ENCODE measurements at regions not wholly inside any gene's neighbourhood (a gene's known extent, or its start where the extent isn't known, plus 50 kb on each side); places are given as distances from the start of the nearest gene placed in this dataset.
"Not testable (repeated sequence)": the region's sequence is repeated elsewhere in the genome, so short reads cannot be mapped to it uniquely, and the experiment has no call there.

DNA sequence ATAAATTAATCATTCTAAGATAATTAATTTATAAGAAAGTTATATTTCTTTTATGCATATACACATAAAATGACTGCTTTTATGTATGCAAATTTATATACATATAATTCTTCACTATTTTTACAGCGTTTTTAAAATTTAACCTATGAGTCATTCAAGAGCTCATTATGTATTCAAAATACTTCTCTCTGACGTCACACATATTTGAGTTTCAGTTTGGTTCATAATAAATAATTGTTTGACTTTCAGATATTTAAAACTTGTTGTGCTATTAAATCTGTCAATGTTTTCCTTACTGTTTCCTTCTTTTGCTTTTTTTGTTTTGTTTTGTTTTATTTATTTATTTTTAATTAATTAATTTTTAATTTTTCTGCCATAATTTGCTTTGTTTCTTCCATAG lies 467.5 kb upstream of the ADGRB3 start:
- TF ChIP-seq, protein P1, sequence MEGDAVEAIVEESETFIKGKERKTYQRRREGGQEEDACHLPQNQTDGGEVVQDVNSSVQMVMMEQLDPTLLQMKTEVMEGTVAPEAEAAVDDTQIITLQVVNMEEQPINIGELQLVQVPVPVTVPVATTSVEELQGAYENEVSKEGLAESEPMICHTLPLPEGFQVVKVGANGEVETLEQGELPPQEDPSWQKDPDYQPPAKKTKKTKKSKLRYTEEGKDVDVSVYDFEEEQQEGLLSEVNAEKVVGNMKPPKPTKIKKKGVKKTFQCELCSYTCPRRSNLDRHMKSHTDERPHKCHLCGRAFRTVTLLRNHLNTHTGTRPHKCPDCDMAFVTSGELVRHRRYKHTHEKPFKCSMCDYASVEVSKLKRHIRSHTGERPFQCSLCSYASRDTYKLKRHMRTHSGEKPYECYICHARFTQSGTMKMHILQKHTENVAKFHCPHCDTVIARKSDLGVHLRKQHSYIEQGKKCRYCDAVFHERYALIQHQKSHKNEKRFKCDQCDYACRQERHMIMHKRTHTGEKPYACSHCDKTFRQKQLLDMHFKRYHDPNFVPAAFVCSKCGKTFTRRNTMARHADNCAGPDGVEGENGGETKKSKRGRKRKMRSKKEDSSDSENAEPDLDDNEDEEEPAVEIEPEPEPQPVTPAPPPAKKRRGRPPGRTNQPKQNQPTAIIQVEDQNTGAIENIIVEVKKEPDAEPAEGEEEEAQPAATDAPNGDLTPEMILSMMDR (IDR thresholded peaks at IDR 0.05; ENCODE audit: insufficient read depth, low read length, poor library complexity, severe bottlenecking): no peak
- Histone ChIP-seq H3K4me3 (replicated peaks; ENCODE audit: low read depth, low read length) (no peak overlapping the region), H3K27me3 (replicated peaks; ENCODE audit: control insufficient read depth, insufficient read depth, low read length) (no peaks in the 10 kb centered on the region), H3K36me3 (ENCODE audit: control insufficient read depth, insufficient read depth, low read length) (no peaks in the 10 kb centered on the region)
- DNase-seq (ENCODE audit: extremely low read depth, insufficient read length): no peak

DNA sequence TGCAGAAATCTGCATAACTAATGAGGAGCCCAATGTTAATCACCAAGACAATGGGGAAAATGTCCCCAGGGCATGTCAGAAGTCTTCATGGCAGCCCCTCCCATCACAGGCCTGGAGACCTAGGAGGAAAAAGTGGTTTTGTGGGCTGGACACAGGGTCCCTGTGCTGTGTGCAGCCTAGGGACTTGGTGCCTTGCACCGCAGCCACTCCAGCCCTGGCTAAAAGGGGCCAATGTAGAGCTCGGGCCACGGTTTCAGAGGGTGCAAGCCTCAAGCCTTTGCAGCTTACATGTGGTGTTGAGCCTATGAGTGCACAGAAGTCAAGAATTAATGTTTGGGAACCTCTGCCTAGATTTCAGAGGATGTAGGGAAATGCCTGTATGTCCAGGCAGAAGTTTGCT lies 474.3 kb upstream of the ADGRB3 start:
- not testable (repeated sequence) for H3K27me3 ChIP-seq (replicated peaks; ENCODE audit: control insufficient read depth, insufficient read depth, low read length); DNase-seq (ENCODE audit: extremely low read depth, insufficient read length); H3K36me3 ChIP-seq (ENCODE audit: control insufficient read depth, insufficient read depth, low read length); H3K4me3 ChIP-seq (replicated peaks; ENCODE audit: low read depth, low read length)

DNA sequence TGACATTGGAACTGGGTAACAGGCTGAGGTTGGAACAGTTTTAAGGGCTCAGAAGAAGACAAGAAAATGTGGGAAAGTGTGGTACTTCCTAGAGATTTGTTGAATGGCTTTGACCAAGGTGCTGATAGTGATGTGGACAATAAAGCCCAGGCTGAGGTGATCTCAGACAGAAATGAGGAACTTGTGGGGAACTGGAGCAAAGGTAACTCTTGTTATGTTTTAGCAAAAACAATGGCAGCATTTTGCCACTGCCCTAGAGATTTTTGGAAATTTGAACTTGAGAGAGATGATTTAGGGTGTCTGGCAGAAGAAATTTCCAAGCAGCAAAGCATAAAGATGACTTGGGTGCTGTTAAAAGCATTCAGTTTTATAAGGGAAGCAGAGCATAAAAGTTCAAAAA lies 474.7 kb upstream of the ADGRB3 start:
- Histone ChIP-seq H3K36me3 (ENCODE audit: control insufficient read depth, insufficient read depth, low read length) (no peaks in the 10 kb centered on the region), H3K4me3 (replicated peaks; ENCODE audit: low read depth, low read length) (no peak overlapping the region), H3K27me3 (replicated peaks; ENCODE audit: control insufficient read depth, insufficient read depth, low read length) (no peaks in the 10 kb centered on the region)
- DNase-seq (ENCODE audit: extremely low read depth, insufficient read length): no peak
- TF ChIP-seq, protein P1 (IDR thresholded peaks at IDR 0.05; ENCODE audit: insufficient read depth, low read length, poor library complexity, severe bottlenecking): no peak

DNA sequence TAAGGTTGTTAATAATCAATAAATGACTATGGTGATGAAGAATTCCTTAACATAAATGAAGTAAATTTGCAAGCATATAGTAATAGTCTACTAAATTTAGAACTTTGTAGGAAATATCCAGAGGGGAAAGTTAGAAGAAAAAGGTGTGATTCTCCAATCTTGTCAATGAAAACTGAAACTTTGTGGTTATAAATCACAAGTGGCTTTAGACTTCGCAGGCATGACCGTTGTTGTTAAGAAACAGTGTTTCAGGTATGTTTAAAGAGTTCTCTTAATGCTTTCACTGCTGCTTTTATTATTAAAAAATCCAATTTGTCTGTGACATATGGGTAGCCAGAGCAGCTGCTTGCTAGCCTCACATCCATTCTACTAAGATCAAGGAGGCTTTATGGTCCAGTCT lies 475.6 kb upstream of the ADGRB3 start:
- no peak for DNase-seq (ENCODE audit: extremely low read depth, insufficient read length)
- H3K27me3 ChIP-seq (replicated peaks; ENCODE audit: control insufficient read depth, insufficient read depth, low read length): no peaks in the 10 kb centered on the region
- TF ChIP-seq, protein P1 (IDR thresholded peaks at IDR 0.05; ENCODE audit: insufficient read depth, low read length, poor library complexity, severe bottlenecking): no peak
- no peaks in the 10 kb centered on the region for H3K36me3 ChIP-seq (ENCODE audit: control insufficient read depth, insufficient read depth, low read length)
- no peak overlapping the region for H3K4me3 ChIP-seq (replicated peaks; ENCODE audit: low read depth, low read length)

DNA sequence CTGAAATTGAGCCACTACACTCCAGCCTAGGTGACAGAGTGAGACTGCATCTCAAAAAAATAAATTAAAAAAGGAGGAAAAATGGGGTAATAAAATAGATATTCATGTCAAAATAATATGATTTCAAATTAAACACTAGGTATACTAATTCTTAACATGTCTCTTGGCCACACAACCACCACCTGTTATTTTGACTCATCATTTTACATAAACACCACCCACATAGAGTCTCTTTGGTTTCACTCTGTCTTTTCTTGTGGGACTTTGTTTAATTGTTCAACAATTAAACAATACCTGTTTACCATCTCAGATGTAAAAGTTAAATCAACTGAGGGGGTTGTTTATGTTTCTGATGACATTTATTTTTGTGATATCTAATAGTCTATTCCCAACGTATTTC lies 476.8 kb upstream of the ADGRB3 start:
- no peaks in the 10 kb centered on the region for H3K27me3 ChIP-seq (replicated peaks; ENCODE audit: control insufficient read depth, insufficient read depth, low read length)
- H3K36me3 ChIP-seq (ENCODE audit: control insufficient read depth, insufficient read depth, low read length): no peaks in the 10 kb centered on the region
- TF ChIP-seq, protein P1 (IDR thresholded peaks at IDR 0.05; ENCODE audit: insufficient read depth, low read length, poor library complexity, severe bottlenecking): no peak
- H3K4me3 ChIP-seq (replicated peaks; ENCODE audit: low read depth, low read length): no peak overlapping the region
- peak; percentile 11 for DNase-seq (ENCODE audit: extremely low read depth, insufficient read length)

DNA sequence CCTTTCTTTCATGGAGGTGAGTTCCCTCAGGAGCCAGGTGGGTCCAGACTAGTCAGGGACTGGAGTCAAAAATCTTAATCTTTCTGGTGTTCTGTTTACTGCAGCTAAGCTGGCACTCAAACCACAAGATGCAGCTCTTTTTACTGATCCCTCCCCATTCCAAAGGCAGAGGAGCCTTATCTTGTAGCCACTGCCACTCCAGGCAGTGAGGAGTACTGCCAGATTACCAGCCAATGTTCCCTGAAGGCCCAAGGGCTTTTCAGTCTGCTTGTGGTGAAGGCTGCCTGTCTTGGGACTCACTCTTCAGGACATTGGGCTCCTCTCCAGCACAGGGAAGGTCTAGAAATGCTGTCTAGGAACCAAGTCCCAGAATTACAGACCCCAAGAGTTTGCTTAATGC lies 490.4 kb upstream of the ADGRB3 start:
- Histone ChIP-seq H3K36me3 (ENCODE audit: control insufficient read depth, insufficient read depth, low read length) (no peaks in the 10 kb centered on the region), H3K4me3 (replicated peaks; ENCODE audit: low read depth, low read length) (no peak overlapping the region), H3K27me3 (replicated peaks; ENCODE audit: control insufficient read depth, insufficient read depth, low read length) (no peaks in the 10 kb centered on the region)
- DNase-seq (ENCODE audit: extremely low read depth, insufficient read length): no peak
- TF ChIP-seq, protein P1 (IDR thresholded peaks at IDR 0.05; ENCODE audit: insufficient read depth, low read length, poor library complexity, severe bottlenecking): no peak
